Activated CD4-positive, alpha-beta T cell treated with anti-CD3 and anti-CD28 coated beads for 36 hours (primary cell): ENCODE measurements at regions not wholly inside any gene's neighbourhood (a gene's known extent, or its start where the extent isn't known, plus 50 kb on each side); places are given as distances from the start of the nearest gene placed in this dataset.
"Not testable (repeated sequence)": the region's sequence is repeated elsewhere in the genome, so short reads cannot be mapped to it uniquely, and the experiment has no call there.

Experiments
- ATAC-seq: fragments of 200-7000 bp; cut with Tn5 transposase; one replicate; pipeline ENCODE4 v1.10.0; 2021; ENCODE audit warnings: mild to moderate bottlenecking, moderate library complexity
- CTCF ChIA-PET: fragments of 350-600 bp; sonication (Branson Sonifier 250); formaldehyde crosslinking; loops from one replicate; lab custom pipeline; 2021; ENCODE audit warnings: antibody characterized with exemption; lab: Charles Lee
- POLR2A ChIA-PET: fragments of 350-600 bp; sonication (Branson Sonifier 250); formaldehyde crosslinking; loops from one replicate; lab custom pipeline; 2021; ENCODE audit warnings: antibody characterized with exemption, inconsistent platforms; lab: Charles Lee
- DNase-seq: peaks from one replicate; pipeline ENCODE4 v3.0.0-alpha.2; 2020
- H3K27ac Mint-ChIP-seq: one replicate; pipeline ENCODE4 v1.8.0; 2021; ENCODE audit warnings: mixed read lengths
- H3K27me3 Mint-ChIP-seq: one replicate; pipeline ENCODE4 v1.8.0; 2021; ENCODE audit warnings: mixed read lengths
- H3K36me3 Mint-ChIP-seq: one replicate; pipeline ENCODE4 v1.8.0; 2021; ENCODE audit warnings: low read depth, mixed read lengths
- H3K4me1 Mint-ChIP-seq: one replicate; pipeline ENCODE4 v1.8.0; 2021; ENCODE audit warnings: mixed read lengths
- H3K4me3 Mint-ChIP-seq: one replicate; pipeline ENCODE4 v1.8.0; 2021; ENCODE audit warnings: mild to moderate bottlenecking, moderate library complexity, mixed read lengths
- H3K9me3 Mint-ChIP-seq: one replicate; pipeline ENCODE4 v1.8.0; 2021; ENCODE audit warnings: low read depth, mixed read lengths
- intact Hi-C, 2 experiments: fragments of 100-400 bp; cut with DNase I in 1 of 2; cut with micrococcal nuclease in 1 of 2; formaldehyde crosslinking; loops; one replicate each; pipeline versions ENCODE4 v1.14.2 to v1.15.1; 2022 to 2024; cut with DNase I, micrococcal nuclease

GRCh38 chr3:13766128-13766527 lies 113.7 kb downstream of the WNT7A start:
- intact Hi-C loops = no loop called here
- no peak overlapping the region for H3K4me3 Mint-ChIP-seq
- CTCF ChIA-PET = interaction anchor here (1.2 kb wide), 1 partner anchor 13 kb away, joined by 3 read pairs; no protein-coding TSS in a partner anchor

GRCh38 chr3:13764161-13764560 lies 115.7 kb downstream of the WNT7A start:
- intact Hi-C loops = no loop called here
- Mint-ChIP-seq H3K9me3 (peaks cover 2% of the 10 kb centered on the region), H3K36me3 (no peaks in the 10 kb centered on the region), H3K27ac (no peak overlapping the region), H3K4me3 (no peak overlapping the region), H3K4me1 (no peaks in the 10 kb centered on the region), H3K27me3 (no peaks in the 10 kb centered on the region)
- POLR2A ChIA-PET = no interaction called here
- no peak for ATAC-seq
- CTCF ChIA-PET = no interaction called here
- no peak for DNase-seq

More at GRCh38 chr3:13766128-13766527, 113.7 kb downstream of the WNT7A start:
- ATAC-seq (no peak), DNase-seq (no peak)
- H3K27ac Mint-ChIP-seq = no peak overlapping the region
- peaks cover 2% of the 10 kb centered on the region for H3K9me3 Mint-ChIP-seq
- POLR2A ChIA-PET = no interaction called here
- H3K36me3 Mint-ChIP-seq = no peaks in the 10 kb centered on the region
- peaks cover 11% of the 10 kb centered on the region for H3K4me1 Mint-ChIP-seq
- H3K27me3 Mint-ChIP-seq = no peaks in the 10 kb centered on the region

- intact Hi-C loops = no loop called here
- H3K4me3 Mint-ChIP-seq = no peak overlapping the region
- ChIA-PET CTCF (no interaction called here), POLR2A (no interaction called here)
- no peak for ATAC-seq
- H3K36me3 Mint-ChIP-seq = no peaks in the 10 kb centered on the region
- H3K4me1 Mint-ChIP-seq = no peaks in the 10 kb centered on the region
- H3K9me3 Mint-ChIP-seq = peaks cover 2% of the 10 kb centered on the region
- peaks cover 3% of the 10 kb centered on the region for H3K27me3 Mint-ChIP-seq
- no peak overlapping the region for H3K27ac Mint-ChIP-seq
- no peak for DNase-seq
These were observed 117.0 kb downstream of the WNT7A start for GRCh38 chr3:13762906-13763305.

- no peak overlapping the region for H3K4me3 Mint-ChIP-seq
- H3K27ac Mint-ChIP-seq = no peak overlapping the region
- H3K36me3 Mint-ChIP-seq = no peaks in the 10 kb centered on the region
- H3K4me1 Mint-ChIP-seq = no peaks in the 10 kb centered on the region
- POLR2A ChIA-PET = no interaction called here
- ATAC-seq = no peak
- peaks cover 8% of the 10 kb centered on the region for H3K9me3 Mint-ChIP-seq
- intact Hi-C loops = no loop called here
- DNase-seq = no peak
- H3K27me3 Mint-ChIP-seq = no peaks in the 10 kb centered on the region
- CTCF ChIA-PET = interaction anchor here (0.5 to 0.9 kb wide), 3 partner anchors 25 to 1421 kb away, joined by 3 to 4 read pairs (median 4); no protein-coding TSS in a partner anchor
These were observed 129.1 kb downstream of the WNT7A start for GRCh38 chr3:13750731-13751130.

- ChIA-PET CTCF (interaction anchor here (0.5 kb wide), 1 partner anchor 309 kb away, joined by 3 read pairs; no protein-coding TSS in a partner anchor), POLR2A (no interaction called here)
- H3K4me3 Mint-ChIP-seq = no peak overlapping the region
- no peaks in the 10 kb centered on the region for H3K36me3 Mint-ChIP-seq
- DNase-seq (no peak), ATAC-seq (no peak)
- no peaks in the 10 kb centered on the region for H3K4me1 Mint-ChIP-seq
- no peak overlapping the region for H3K27ac Mint-ChIP-seq
- no peaks in the 10 kb centered on the region for H3K27me3 Mint-ChIP-seq
- intact Hi-C loops = no loop called here
- peaks cover 6% of the 10 kb centered on the region for H3K9me3 Mint-ChIP-seq
These were observed 129.7 kb downstream of the WNT7A start for GRCh38 chr3:13750215-13750614.

- no peaks in the 10 kb centered on the region for H3K4me1 Mint-ChIP-seq
- H3K36me3 Mint-ChIP-seq = no peaks in the 10 kb centered on the region
- peaks cover under 1% of the 10 kb centered on the region for H3K27me3 Mint-ChIP-seq
These were observed 130.7 kb downstream of the WNT7A start for GRCh38 chr3:13749063-13749764.

GRCh38 chr3:13748276-13748879 lies 131.5 kb downstream of the WNT7A start:
- H3K27me3 Mint-ChIP-seq = peaks cover 5% of the 10 kb centered on the region
- no peak for ATAC-seq
- ChIA-PET CTCF (no interaction called here), POLR2A (no interaction called here)
- H3K4me1 Mint-ChIP-seq = no peaks in the 10 kb centered on the region
- no peaks in the 10 kb centered on the region for H3K36me3 Mint-ChIP-seq
- no peaks in the 10 kb centered on the region for H3K9me3 Mint-ChIP-seq
- no peak overlapping the region for H3K4me3 Mint-ChIP-seq
- no peak overlapping the region for H3K27ac Mint-ChIP-seq
- DNase-seq = no peak
- intact Hi-C loops = no loop called here

More at GRCh38 chr3:13749063-13749764, 130.7 kb downstream of the WNT7A start:
- Mint-ChIP-seq H3K9me3 (no peaks in the 10 kb centered on the region), H3K4me3 (no peak overlapping the region), H3K27ac (no peak overlapping the region)
- ChIA-PET CTCF (no interaction called here), POLR2A (no interaction called here)
- DNase-seq = no peak
- intact Hi-C loops = no loop called here
- no peak for ATAC-seq

GRCh38 chr3:13747627-13748026 lies 132.2 kb downstream of the WNT7A start:
- Mint-ChIP-seq H3K4me1 (no peaks in the 10 kb centered on the region), H3K36me3 (no peaks in the 10 kb centered on the region), H3K4me3 (no peak overlapping the region), H3K9me3 (no peaks in the 10 kb centered on the region), H3K27me3 (peaks cover 7% of the 10 kb centered on the region), H3K27ac (no peak overlapping the region)
- intact Hi-C loops = no loop called here
- ChIA-PET POLR2A (no interaction called here), CTCF (no interaction called here)
- DNase-seq (no peak), ATAC-seq (no peak)

- no peak for ATAC-seq
- DNase-seq = no peak
- Mint-ChIP-seq H3K4me1 (no peaks in the 10 kb centered on the region), H3K9me3 (peaks cover 2% of the 10 kb centered on the region), H3K27me3 (peaks cover 13% of the 10 kb centered on the region), H3K4me3 (no peak overlapping the region), H3K36me3 (no peaks in the 10 kb centered on the region), H3K27ac (no peak overlapping the region)
- ChIA-PET POLR2A (no interaction called here), CTCF (interaction anchor here (0.5 to 1.2 kb wide), 2 partner anchors 14 to 89 kb away, joined by 3 read pairs; no protein-coding TSS in a partner anchor)
- intact Hi-C loops = no loop called here
These were observed 133.5 kb downstream of the WNT7A start for GRCh38 chr3:13746385-13746784.

GRCh38 chr3:13745636-13746035 lies 134.2 kb downstream of the WNT7A start:
- H3K4me1 Mint-ChIP-seq = no peaks in the 10 kb centered on the region
- no peak overlapping the region for H3K27ac Mint-ChIP-seq
- ATAC-seq = no peak
- ChIA-PET CTCF (interaction anchor here (0.5 to 1.2 kb wide), 2 partner anchors 13 to 88 kb away, joined by 3 read pairs; no protein-coding TSS in a partner anchor), POLR2A (no interaction called here)
- H3K4me3 Mint-ChIP-seq = no peak overlapping the region
- no peaks in the 10 kb centered on the region for H3K36me3 Mint-ChIP-seq
- peaks cover 16% of the 10 kb centered on the region for H3K27me3 Mint-ChIP-seq
- no peak for DNase-seq
- intact Hi-C loops = no loop called here
- peaks cover 2% of the 10 kb centered on the region for H3K9me3 Mint-ChIP-seq

GRCh38 chr3:13740795-13741194 lies 139.1 kb downstream of the WNT7A start:
- Mint-ChIP-seq H3K4me3 (no peak overlapping the region), H3K27me3 (peaks cover 32% of the 10 kb centered on the region), H3K27ac (no peak overlapping the region), H3K4me1 (no peaks in the 10 kb centered on the region), H3K9me3 (peaks cover 17% of the 10 kb centered on the region), H3K36me3 (no peaks in the 10 kb centered on the region)
- intact Hi-C loops = no loop called here
- ATAC-seq (no peak), DNase-seq (no peak)
- ChIA-PET CTCF (no interaction called here), POLR2A (no interaction called here)

GRCh38 chr3:13733726-13734125 lies 146.1 kb downstream of the WNT7A start:
- H3K4me3 Mint-ChIP-seq, intact Hi-C loops, ATAC-seq, H3K4me1 Mint-ChIP-seq, POLR2A ChIA-PET, H3K36me3 Mint-ChIP-seq, DNase-seq, H3K27ac Mint-ChIP-seq: not testable (repeated sequence)
- Mint-ChIP-seq H3K27me3 (peaks cover 45% of the 10 kb centered on the region), H3K9me3 (peaks cover 24% of the 10 kb centered on the region)
- CTCF ChIA-PET = interaction anchor here (0.7 kb wide), 1 partner anchor 1747 kb away, joined by 3 read pairs; no protein-coding TSS in a partner anchor
